H9 (cell line): ENCODE measurements at regions not wholly inside any gene's neighbourhood (a gene's known extent, or its start where the extent isn't known, plus 50 kb on each side); places are given as distances from the start of the nearest gene placed in this dataset.
A peak's percentile ranks its signal among the peaks of the same experiment; 100 is the strongest.

ENCODE experiments used
- DNase-seq: peaks from one replicate; pipeline ENCODE4 v3.0.0-alpha.2; 2017
- H2AFZ ChIP-seq: one replicate; pipeline ENCODE4 v1.6.1; 2013; ENCODE audit warnings: mild to moderate bottlenecking, low read length, control low read depth, moderate library complexity
- H2AK5ac ChIP-seq: 2 replicates; pipeline ENCODE4 v1.6.1; 2013; ENCODE audit warnings: low read length, control low read depth, mixed read lengths; ENCODE audit not compliant: insufficient read length
- H2BK120ac ChIP-seq: one replicate; pipeline ENCODE4 v1.6.1; 2013; ENCODE audit warnings: low read depth, mild to moderate bottlenecking, low read length, control low read depth, inconsistent platforms; ENCODE audit not compliant: poor library complexity, severe bottlenecking
- H2BK12ac ChIP-seq: 2 replicates; pipeline ENCODE4 v1.6.1; 2013; ENCODE audit warnings: low read length, control low read depth, mixed read lengths, low read depth; ENCODE audit not compliant: insufficient read length
- H2BK15ac ChIP-seq: 2 replicates; pipeline ENCODE4 v1.6.1; 2013; ENCODE audit warnings: low read depth, low read length, control low read depth
- H2BK20ac ChIP-seq: one replicate; pipeline ENCODE4 v1.6.1; 2013; ENCODE audit warnings: low read depth, mild to moderate bottlenecking, low read length, control low read depth, inconsistent platforms; ENCODE audit not compliant: poor library complexity, severe bottlenecking
- H2BK5ac ChIP-seq: 2 replicates; pipeline ENCODE4 v1.6.1; 2013; ENCODE audit warnings: low read length, control low read depth, mixed read lengths; ENCODE audit not compliant: insufficient read length
- H3K14ac ChIP-seq: 2 replicates; pipeline ENCODE4 v1.6.1; 2013; ENCODE audit warnings: low read length, control low read depth; ENCODE audit not compliant: insufficient read depth
- H3K18ac ChIP-seq: 2 replicates; pipeline ENCODE4 v1.6.1; 2013; ENCODE audit warnings: low read depth, mild to moderate bottlenecking, mixed read lengths, low read length, control low read depth; ENCODE audit not compliant: insufficient read length
- H3K23ac ChIP-seq: 2 replicates; pipeline ENCODE4 v1.6.1; 2013; ENCODE audit warnings: low read length, control low read depth, mixed read lengths, low read depth; ENCODE audit not compliant: insufficient read length
- H3K23me2 ChIP-seq: 2 replicates; pipeline ENCODE4 v1.6.1; 2013; ENCODE audit warnings: low read depth, mild to moderate bottlenecking, mixed read lengths, low read length, control low read depth; ENCODE audit not compliant: insufficient read length, poor library complexity, severe bottlenecking
- H3K27ac ChIP-seq: 2 replicates; pipeline ENCODE4 v1.5.1; 2013; ENCODE audit warnings: low read length, control low read depth, mixed read lengths, low read depth; ENCODE audit not compliant: insufficient read length
- H3K27me3 ChIP-seq: 2 replicates; pipeline ENCODE4 v1.6.1; 2013; ENCODE audit warnings: low read length, control low read depth, inconsistent platforms; ENCODE audit not compliant: insufficient read depth
- H3K4ac ChIP-seq: 2 replicates; pipeline ENCODE4 v1.6.1; 2013; ENCODE audit warnings: low read depth, mild to moderate bottlenecking, control low read depth, inconsistent platforms, low read length, moderate library complexity
- H3K4me1 ChIP-seq: 2 replicates; pipeline ENCODE4 v1.6.1; 2013; ENCODE audit warnings: low read length, control low read depth, inconsistent platforms; ENCODE audit not compliant: insufficient read depth
- H3K4me2 ChIP-seq: 2 replicates; pipeline ENCODE4 v1.6.1; 2013; ENCODE audit warnings: low read length, control low read depth, mixed read lengths; ENCODE audit not compliant: insufficient read length, insufficient read depth
- H3K56ac ChIP-seq: 2 replicates; pipeline ENCODE4 v1.6.1; 2013; ENCODE audit warnings: low read depth, mild to moderate bottlenecking, mixed read lengths, low read length, control low read depth; ENCODE audit not compliant: insufficient read length
- H3K79me1 ChIP-seq: 2 replicates; pipeline ENCODE4 v1.6.1; 2013; ENCODE audit warnings: low read depth, mild to moderate bottlenecking, moderate library complexity, low read length, control low read depth, inconsistent platforms; ENCODE audit not compliant: insufficient read depth, poor library complexity, severe bottlenecking
- H3K79me2 ChIP-seq: 2 replicates; pipeline ENCODE4 v1.6.1; 2013; ENCODE audit warnings: low read length, control low read depth, inconsistent platforms; ENCODE audit not compliant: insufficient read depth
- H3K9ac ChIP-seq: 2 replicates; pipeline ENCODE4 v1.6.1; 2013; ENCODE audit warnings: low read length, control low read depth, mixed read lengths; ENCODE audit not compliant: insufficient read length; ENCODE audit errors: extremely low read depth
- H3K9me3 ChIP-seq: one replicate; pipeline ENCODE4 v1.6.1; 2013; ENCODE audit warnings: low read depth, low read length, inconsistent platforms; ENCODE audit not compliant: control insufficient read depth
- H3T11ph ChIP-seq: one replicate; pipeline ENCODE4 v1.6.1; 2013; ENCODE audit warnings: mild to moderate bottlenecking, low read length, control low read depth, inconsistent platforms
- H4K20me1 ChIP-seq: one replicate; pipeline ENCODE4 v1.6.1; 2013; ENCODE audit not compliant: control insufficient read depth, insufficient read length, insufficient read depth
- H4K5ac ChIP-seq: 2 replicates; pipeline ENCODE4 v1.6.1; 2013; ENCODE audit warnings: low read depth, mild to moderate bottlenecking, mixed read lengths, low read length, control low read depth; ENCODE audit not compliant: insufficient read length
- H4K8ac ChIP-seq: replicated peaks from 2 replicates; pipeline ENCODE4 v1.6.1; 2013; ENCODE audit warnings: low read length, control low read depth, mixed read lengths, low read depth; ENCODE audit not compliant: insufficient read length
- H4K91ac ChIP-seq: 2 replicates; pipeline ENCODE4 v1.6.1; 2013; ENCODE audit warnings: low read depth, mild to moderate bottlenecking, moderate library complexity, mixed read lengths, low read length, control low read depth; ENCODE audit not compliant: insufficient read length
- H3K27ac Mint-ChIP-seq, 3 experiments: 2 replicates in 2 of 3; 3 replicates in 1 of 3; pipeline ENCODE4 v1.8.0; 2020 to 2021; ENCODE audit warnings: mixed read lengths in 3 of 3, mild to moderate bottlenecking in 1 of 3, moderate library complexity in 1 of 3
- H3K27me3 Mint-ChIP-seq: 2 replicates; pipeline ENCODE4 v1.8.0; 2021; ENCODE audit warnings: low read depth, mild to moderate bottlenecking, moderate library complexity, mixed read lengths
- H3K36me3 Mint-ChIP-seq, 3 experiments: 2 replicates in 2 of 3; 3 replicates in 1 of 3; pipeline ENCODE4 v1.8.0; 2020 to 2021; ENCODE audit warnings: low read depth in 3 of 3, mixed read lengths in 3 of 3; ENCODE audit not compliant: insufficient read depth in 1 of 3
- H3K4me1 Mint-ChIP-seq, 2 experiments: 2 replicates each; pipeline ENCODE4 v1.8.0; 2020; ENCODE audit warnings: mixed read lengths in 2 of 2
- H3K4me3 Mint-ChIP-seq, 2 experiments: 2 replicates in 1 of 2; 3 replicates in 1 of 2; pipeline ENCODE4 v1.8.0; 2020 to 2021; ENCODE audit warnings: mild to moderate bottlenecking in 2 of 2, mixed read lengths in 2 of 2, moderate library complexity in 1 of 2
- H3K9me3 Mint-ChIP-seq, 2 experiments: 2 replicates in 1 of 2; 3 replicates in 1 of 2; pipeline ENCODE4 v1.8.0; 2020; ENCODE audit warnings: mild to moderate bottlenecking in 2 of 2, mixed read lengths in 2 of 2, moderate library complexity in 1 of 2
- WGBS: extraction: QIAGEN DNeasy Blood & Tissue Kit; methylation state at CpG from one replicate; pipeline ENCODE4 v1.1.7; 2013; ENCODE audit warnings: missing lambda C conversion rate, low lambda C conversion rate, mixed read lengths; ENCODE audit not compliant: insufficient read length; ENCODE audit errors: extremely low coverage; 5-methylcytosine and 5-hydroxymethylcytosine counted together
- TF ChIP-seq, protein P1 (sequence below): fragments of 200-600 bp; sonication (generic); conservative IDR thresholded peaks from 3 replicates; pipeline ENCODE4 v1.8.0; 2021; ENCODE audit warnings: antibody characterized with exemption, mild to moderate bottlenecking

DNA sequence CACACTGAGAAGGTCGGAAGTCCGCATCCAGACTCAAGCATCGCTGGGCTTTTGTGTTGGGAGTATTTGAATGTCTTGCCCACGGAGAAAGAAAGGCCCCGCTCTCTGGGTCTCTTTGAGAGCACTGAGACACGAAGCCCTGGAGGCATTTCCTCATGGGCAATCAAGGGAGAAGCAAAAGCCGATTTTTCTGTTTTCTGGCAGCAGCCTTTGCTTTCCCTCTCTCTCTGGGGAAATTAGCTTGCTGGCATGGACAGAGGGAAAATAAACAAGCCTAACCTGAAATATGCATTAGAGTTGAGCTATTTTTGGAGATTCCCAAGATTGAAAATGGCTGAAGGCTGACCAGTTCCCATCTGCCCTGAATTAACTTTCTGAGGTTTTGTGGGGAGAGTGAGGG, 238.7 kb downstream of the HAPSTR1 start:
- Histone ChIP-seq H4K8ac (no peak overlapping the region), H3K14ac (no peak overlapping the region), H3K27me3 (no peaks in the 10 kb centered on the region), H3K79me1 (no peaks in the 10 kb centered on the region), H2AFZ (no peak overlapping the region), H2AK5ac (no peak overlapping the region), H3K4me1 (no peaks in the 10 kb centered on the region), H4K5ac (no peak overlapping the region), H2BK120ac (no peak overlapping the region), H3K4me2 (no peak overlapping the region), H2BK5ac (no peak overlapping the region), H3K18ac (no peak overlapping the region), H3K79me2 (no peaks in the 10 kb centered on the region), H4K91ac (no peak overlapping the region), H2BK20ac (no peak overlapping the region), H3K9ac (no peak overlapping the region), H3T11ph (no peak overlapping the region), H4K20me1 (no peaks in the 10 kb centered on the region), H2BK12ac (no peak overlapping the region), H3K23ac (no peak overlapping the region), H2BK15ac (no peak overlapping the region), H3K4ac (no peak overlapping the region), H3K27ac (no peak overlapping the region), H3K23me2 (no peaks in the 10 kb centered on the region), H3K56ac (no peak overlapping the region), H3K9me3 (no peaks in the 10 kb centered on the region)
- Mint-ChIP-seq H3K27ac (no peak overlapping the region), H3K4me1 (0 out of 4 replicates have a peak, but pooled peaks cover 0 to 2% of the 10 kb centered on the region in 2 experiments), H3K9me3 (peaks cover 4 to 12% of the 10 kb centered on the region in 2 experiments; a peak in 3 of 5 replicates), H3K36me3 (peaks cover 0 to 6% (median 0%) of the 10 kb centered on the region in 3 experiments; a peak in 3 of 7 replicates), H3K4me3 (no peak overlapping the region), H3K27me3 (peaks cover 2% of the 10 kb centered on the region)
- peak; percentile 4 for DNase-seq
- TF ChIP-seq, protein P1, sequence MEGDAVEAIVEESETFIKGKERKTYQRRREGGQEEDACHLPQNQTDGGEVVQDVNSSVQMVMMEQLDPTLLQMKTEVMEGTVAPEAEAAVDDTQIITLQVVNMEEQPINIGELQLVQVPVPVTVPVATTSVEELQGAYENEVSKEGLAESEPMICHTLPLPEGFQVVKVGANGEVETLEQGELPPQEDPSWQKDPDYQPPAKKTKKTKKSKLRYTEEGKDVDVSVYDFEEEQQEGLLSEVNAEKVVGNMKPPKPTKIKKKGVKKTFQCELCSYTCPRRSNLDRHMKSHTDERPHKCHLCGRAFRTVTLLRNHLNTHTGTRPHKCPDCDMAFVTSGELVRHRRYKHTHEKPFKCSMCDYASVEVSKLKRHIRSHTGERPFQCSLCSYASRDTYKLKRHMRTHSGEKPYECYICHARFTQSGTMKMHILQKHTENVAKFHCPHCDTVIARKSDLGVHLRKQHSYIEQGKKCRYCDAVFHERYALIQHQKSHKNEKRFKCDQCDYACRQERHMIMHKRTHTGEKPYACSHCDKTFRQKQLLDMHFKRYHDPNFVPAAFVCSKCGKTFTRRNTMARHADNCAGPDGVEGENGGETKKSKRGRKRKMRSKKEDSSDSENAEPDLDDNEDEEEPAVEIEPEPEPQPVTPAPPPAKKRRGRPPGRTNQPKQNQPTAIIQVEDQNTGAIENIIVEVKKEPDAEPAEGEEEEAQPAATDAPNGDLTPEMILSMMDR: no peak
- no CpG with 5 or more reads among the region's 7 CpGs for WGBS
